Liver (tissue), 8 donors: ENCODE measurements at regions not wholly inside any gene's neighbourhood (a gene's known extent, or its start where the extent isn't known, plus 50 kb on each side); places are given as distances from the start of the nearest gene placed in this dataset.
"Not testable (repeated sequence)": the region's sequence is repeated elsewhere in the genome, so short reads cannot be mapped to it uniquely, and the experiment has no call there.

Source experiments
- DNase-seq: peaks from one replicate; pipeline ENCODE4 v3.0.0-alpha.2; 2017; ENCODE audit warnings: low spot score
- H3K27ac ChIP-seq, 2 donors: one replicate each; pipeline ENCODE4 v1.7.0; 2013; ENCODE audit warnings: inconsistent platforms in 2 of 2, low read length in 2 of 2, control low read depth in 1 of 2, low read depth in 1 of 2, mild to moderate bottlenecking in 1 of 2
- H3K27me3 ChIP-seq, 4 donors: one replicate each; pipeline versions ENCODE4 v1.6.1 to v1.7.0; 2013; ENCODE audit warnings: low read length in 3 of 4, inconsistent platforms in 1 of 4, mild to moderate bottlenecking in 1 of 4, moderate library complexity in 1 of 4; ENCODE audit not compliant: control insufficient read depth in 4 of 4, insufficient read depth in 4 of 4
- H3K36me3 ChIP-seq, 4 donors: one replicate each; pipeline versions ENCODE4 v1.6.1 to v1.7.0; 2013; ENCODE audit warnings: low read length in 3 of 4, mild to moderate bottlenecking in 3 of 4, low read depth in 1 of 4, moderate library complexity in 1 of 4; ENCODE audit not compliant: control insufficient read depth in 4 of 4, insufficient read depth in 3 of 4
- H3K4me1 ChIP-seq, 4 donors: one replicate each; pipeline versions ENCODE4 v1.6.1 to v1.7.0; 2013; ENCODE audit warnings: low read length in 3 of 4, mild to moderate bottlenecking in 3 of 4, moderate library complexity in 1 of 4; ENCODE audit not compliant: control insufficient read depth in 4 of 4, insufficient read depth in 4 of 4
- H3K4me3 ChIP-seq, 3 donors: one replicate each; pipeline versions ENCODE4 v1.6.1 to v1.7.0; 2013; ENCODE audit warnings: low read length in 3 of 3, control low read depth in 1 of 3, low read depth in 1 of 3, mild to moderate bottlenecking in 1 of 3
- H3K9ac ChIP-seq, 2 donors: one replicate each; pipeline ENCODE4 v1.7.0; 2013; ENCODE audit warnings: low read length in 2 of 2, mild to moderate bottlenecking in 2 of 2, moderate library complexity in 2 of 2, control low read depth in 1 of 2, low read depth in 1 of 2
- H3K9me3 ChIP-seq, 4 donors: one replicate each; pipeline versions ENCODE4 v1.6.1 to v1.7.0; 2013; ENCODE audit warnings: low read length in 3 of 4; ENCODE audit not compliant: control insufficient read depth in 4 of 4
- EGR1 ChIP-seq, 2 donors: IDR thresholded peaks; 2 replicates each; pipeline ENCODE4 v1.6.1; 2016 to 2018; ENCODE audit warnings: antibody characterized with exemption in 2 of 2, low read depth in 2 of 2
- FOXA1 ChIP-seq: IDR thresholded peaks from 2 replicates; pipeline ENCODE4 v1.6.1; 2016; ENCODE audit warnings: antibody characterized with exemption
- FOXA2 ChIP-seq: IDR thresholded peaks from 2 replicates; pipeline ENCODE4 v1.6.1; 2016; ENCODE audit warnings: antibody characterized with exemption
- GABPA ChIP-seq, 2 donors: IDR thresholded peaks in 1 of 2; conservative IDR thresholded peaks in 1 of 2; 2 replicates each; pipeline ENCODE4 v1.6.1; 2016; ENCODE audit warnings: antibody characterized with exemption in 2 of 2, mild to moderate bottlenecking in 1 of 2, moderate library complexity in 1 of 2
- HNF4A ChIP-seq, 2 donors: conservative IDR thresholded peaks; 2 replicates each; pipeline ENCODE4 v1.6.1; 2016; ENCODE audit warnings: antibody characterized with exemption in 2 of 2, mild to moderate bottlenecking in 2 of 2
- HNF4G ChIP-seq: IDR thresholded peaks from 2 replicates; pipeline ENCODE4 v1.6.1; 2016; ENCODE audit warnings: antibody characterized with exemption
- JUND ChIP-seq, 2 donors: IDR thresholded peaks; 2 replicates each; pipeline ENCODE4 v1.6.1; 2016; ENCODE audit warnings: antibody characterized with exemption in 2 of 2
- NR2F2 ChIP-seq: IDR thresholded peaks from 2 replicates; pipeline ENCODE4 v1.6.1; 2016; ENCODE audit warnings: antibody characterized with exemption
- RAD21 ChIP-seq, 2 donors: IDR thresholded peaks; 2 replicates each; pipeline ENCODE4 v1.6.1; 2016; ENCODE audit warnings: antibody characterized with exemption in 2 of 2, mild to moderate bottlenecking in 2 of 2
- RXRA ChIP-seq, 2 donors: IDR thresholded peaks; 2 replicates each; pipeline ENCODE4 v1.6.1; 2017 to 2018; ENCODE audit warnings: antibody characterized with exemption in 2 of 2, mild to moderate bottlenecking in 1 of 2
- SP1 ChIP-seq: IDR thresholded peaks from 2 replicates; pipeline ENCODE4 v1.6.1; 2018; ENCODE audit warnings: antibody characterized with exemption, mild to moderate bottlenecking
- TAF1 ChIP-seq: conservative IDR thresholded peaks from 2 replicates; pipeline ENCODE4 v1.6.1; 2016; ENCODE audit warnings: antibody characterized with exemption, mild to moderate bottlenecking
- YY1 ChIP-seq: IDR thresholded peaks from 2 replicates; pipeline ENCODE4 v1.6.1; 2016; ENCODE audit warnings: antibody characterized with exemption, mild to moderate bottlenecking
- WGBS: extraction: QIAGEN DNeasy Blood & Tissue Kit; methylation state at CpG from one replicate; pipeline ENCODE4 v1.1.7; 2013; 5-methylcytosine and 5-hydroxymethylcytosine counted together
- TF ChIP-seq, protein P1 (sequence below): IDR thresholded peaks from 2 replicates; pipeline ENCODE4 v1.6.1; 2016; ENCODE audit warnings: antibody characterized with exemption
- TF ChIP-seq, protein P2 (sequence below): IDR thresholded peaks from 2 replicates; pipeline ENCODE4 v1.6.1; 2016; ENCODE audit warnings: antibody characterized with exemption, mild to moderate bottlenecking
- TF ChIP-seq, protein P3 (sequence below): IDR thresholded peaks from 2 replicates; pipeline ENCODE4 v1.6.1; 2016; ENCODE audit warnings: antibody characterized with exemption
- TF ChIP-seq, protein P4 (sequence below): IDR thresholded peaks from 2 replicates; pipeline ENCODE4 v1.6.1; 2016; ENCODE audit warnings: antibody characterized with exemption
- TF ChIP-seq, protein P5 (sequence below): fragments of 150-350 bp; IDR thresholded peaks from 2 replicates; pipeline ENCODE4 v1.5.1; 2017; ENCODE audit warnings: improper control_type of control experiment, low read depth, low read length; ENCODE audit not compliant: missing input control
- donor health status: healthy.
- donor health status: healthy.
- donor health status: healthy.
- donor health status: healthy.
- donor health status: healthy.

DNA sequence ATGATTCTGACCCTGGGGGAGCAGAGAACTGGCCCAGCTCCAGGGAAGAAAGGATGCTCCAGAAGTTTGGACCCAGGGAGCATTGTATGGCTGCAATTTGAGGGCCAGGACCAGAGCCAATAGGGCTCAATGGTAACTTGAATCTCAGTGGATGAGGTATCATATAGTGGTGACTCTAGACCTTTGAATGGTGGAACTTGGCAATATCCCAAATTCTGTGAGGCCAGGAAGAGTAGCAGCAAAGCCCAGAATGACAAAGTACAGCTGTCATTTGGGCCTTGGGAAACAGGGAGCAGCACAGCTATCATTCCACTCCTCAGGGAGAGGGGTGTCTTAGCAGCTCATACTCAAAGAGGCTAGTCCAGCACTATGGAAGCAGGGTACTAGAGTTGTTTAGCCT lies 332.9 kb upstream of the RBMS1 start:
- no peak for DNase-seq
- Histone ChIP-seq H3K4me3 (no peak overlapping the region), H3K27ac (no peak overlapping the region), H3K36me3 (no peaks in the 10 kb centered on the region), H3K4me1 (no peaks in the 10 kb centered on the region), H3K9ac (no peak overlapping the region), H3K9me3 (peaks cover 0 to 13% (median 8%) of the 10 kb centered on the region in 4 donors), H3K27me3 (no peaks in the 10 kb centered on the region)
- TF ChIP-seq NR2F2 (no peak), RXRA (IDR thresholded peaks at IDR 0.05) (no peak), EGR1 (IDR thresholded peaks at IDR 0.05; ENCODE audit: low read depth in 2 of 2) (no peak)

DNA sequence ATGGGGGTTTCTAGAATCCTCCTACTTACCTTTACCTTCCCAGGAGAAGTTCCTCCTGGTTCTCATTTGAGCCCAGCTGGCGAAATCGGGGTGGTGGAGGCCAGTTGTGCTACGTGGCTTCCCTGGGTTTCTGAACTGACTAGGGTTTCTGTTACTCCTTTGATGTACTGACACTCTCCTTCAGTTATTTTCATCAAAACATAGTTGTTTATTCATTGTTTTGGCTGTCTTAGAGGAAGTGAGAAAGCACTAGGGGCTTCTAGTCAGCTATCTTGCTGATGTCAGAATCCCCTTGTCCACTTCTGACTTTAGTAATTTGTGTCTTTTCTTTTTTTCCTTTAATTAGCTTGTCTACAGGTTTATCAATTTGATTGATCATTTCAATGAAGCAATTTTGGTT lies 332.2 kb upstream of the TANK start:
- Histone ChIP-seq H3K36me3 (no peaks in the 10 kb centered on the region), H3K4me1 (no peaks in the 10 kb centered on the region), H3K27ac (no peak overlapping the region), H3K4me3 (no peak overlapping the region), H3K9ac (no peak overlapping the region), H3K27me3 (no peaks in the 10 kb centered on the region), H3K9me3 (peaks cover 0 to 11% (median 7%) of the 10 kb centered on the region in 4 donors)
- TF ChIP-seq, protein P1, sequence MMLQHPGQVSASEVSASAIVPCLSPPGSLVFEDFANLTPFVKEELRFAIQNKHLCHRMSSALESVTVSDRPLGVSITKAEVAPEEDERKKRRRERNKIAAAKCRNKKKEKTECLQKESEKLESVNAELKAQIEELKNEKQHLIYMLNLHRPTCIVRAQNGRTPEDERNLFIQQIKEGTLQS = no peak
- TF ChIP-seq GABPA (IDR thresholded peaks at IDR 0.05 in 1 of 2, conservative IDR thresholded peaks at IDR 0.05 in 1 of 2) = no peak
- TF ChIP-seq, protein P2, sequence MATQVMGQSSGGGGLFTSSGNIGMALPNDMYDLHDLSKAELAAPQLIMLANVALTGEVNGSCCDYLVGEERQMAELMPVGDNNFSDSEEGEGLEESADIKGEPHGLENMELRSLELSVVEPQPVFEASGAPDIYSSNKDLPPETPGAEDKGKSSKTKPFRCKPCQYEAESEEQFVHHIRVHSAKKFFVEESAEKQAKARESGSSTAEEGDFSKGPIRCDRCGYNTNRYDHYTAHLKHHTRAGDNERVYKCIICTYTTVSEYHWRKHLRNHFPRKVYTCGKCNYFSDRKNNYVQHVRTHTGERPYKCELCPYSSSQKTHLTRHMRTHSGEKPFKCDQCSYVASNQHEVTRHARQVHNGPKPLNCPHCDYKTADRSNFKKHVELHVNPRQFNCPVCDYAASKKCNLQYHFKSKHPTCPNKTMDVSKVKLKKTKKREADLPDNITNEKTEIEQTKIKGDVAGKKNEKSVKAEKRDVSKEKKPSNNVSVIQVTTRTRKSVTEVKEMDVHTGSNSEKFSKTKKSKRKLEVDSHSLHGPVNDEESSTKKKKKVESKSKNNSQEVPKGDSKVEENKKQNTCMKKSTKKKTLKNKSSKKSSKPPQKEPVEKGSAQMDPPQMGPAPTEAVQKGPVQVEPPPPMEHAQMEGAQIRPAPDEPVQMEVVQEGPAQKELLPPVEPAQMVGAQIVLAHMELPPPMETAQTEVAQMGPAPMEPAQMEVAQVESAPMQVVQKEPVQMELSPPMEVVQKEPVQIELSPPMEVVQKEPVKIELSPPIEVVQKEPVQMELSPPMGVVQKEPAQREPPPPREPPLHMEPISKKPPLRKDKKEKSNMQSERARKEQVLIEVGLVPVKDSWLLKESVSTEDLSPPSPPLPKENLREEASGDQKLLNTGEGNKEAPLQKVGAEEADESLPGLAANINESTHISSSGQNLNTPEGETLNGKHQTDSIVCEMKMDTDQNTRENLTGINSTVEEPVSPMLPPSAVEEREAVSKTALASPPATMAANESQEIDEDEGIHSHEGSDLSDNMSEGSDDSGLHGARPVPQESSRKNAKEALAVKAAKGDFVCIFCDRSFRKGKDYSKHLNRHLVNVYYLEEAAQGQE = no peak
- TF ChIP-seq YY1 = no peak
- TF ChIP-seq FOXA1 = no peak
- no peak for TF ChIP-seq RAD21 (IDR thresholded peaks at IDR 0.05)
- no peak for TF ChIP-seq HNF4G
- TF ChIP-seq, protein P3, sequence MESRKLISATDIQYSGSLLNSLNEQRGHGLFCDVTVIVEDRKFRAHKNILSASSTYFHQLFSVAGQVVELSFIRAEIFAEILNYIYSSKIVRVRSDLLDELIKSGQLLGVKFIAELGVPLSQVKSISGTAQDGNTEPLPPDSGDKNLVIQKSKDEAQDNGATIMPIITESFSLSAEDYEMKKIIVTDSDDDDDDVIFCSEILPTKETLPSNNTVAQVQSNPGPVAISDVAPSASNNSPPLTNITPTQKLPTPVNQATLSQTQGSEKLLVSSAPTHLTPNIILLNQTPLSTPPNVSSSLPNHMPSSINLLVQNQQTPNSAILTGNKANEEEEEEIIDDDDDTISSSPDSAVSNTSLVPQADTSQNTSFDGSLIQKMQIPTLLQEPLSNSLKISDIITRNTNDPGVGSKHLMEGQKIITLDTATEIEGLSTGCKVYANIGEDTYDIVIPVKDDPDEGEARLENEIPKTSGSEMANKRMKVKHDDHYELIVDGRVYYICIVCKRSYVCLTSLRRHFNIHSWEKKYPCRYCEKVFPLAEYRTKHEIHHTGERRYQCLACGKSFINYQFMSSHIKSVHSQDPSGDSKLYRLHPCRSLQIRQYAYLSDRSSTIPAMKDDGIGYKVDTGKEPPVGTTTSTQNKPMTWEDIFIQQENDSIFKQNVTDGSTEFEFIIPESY = no peak
- TF ChIP-seq JUND (IDR thresholded peaks at IDR 0.05) = no peak
- TF ChIP-seq TAF1 = no peak
- no peak for TF ChIP-seq FOXA2
- no peak for TF ChIP-seq SP1
- no peak for TF ChIP-seq NR2F2
- TF ChIP-seq, protein P4, sequence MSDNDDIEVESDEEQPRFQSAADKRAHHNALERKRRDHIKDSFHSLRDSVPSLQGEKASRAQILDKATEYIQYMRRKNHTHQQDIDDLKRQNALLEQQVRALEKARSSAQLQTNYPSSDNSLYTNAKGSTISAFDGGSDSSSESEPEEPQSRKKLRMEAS = no peak
- no peak for TF ChIP-seq HNF4A (conservative IDR thresholded peaks at IDR 0.05)
- no peak for TF ChIP-seq RXRA (IDR thresholded peaks at IDR 0.05)
- TF ChIP-seq, protein P5, sequence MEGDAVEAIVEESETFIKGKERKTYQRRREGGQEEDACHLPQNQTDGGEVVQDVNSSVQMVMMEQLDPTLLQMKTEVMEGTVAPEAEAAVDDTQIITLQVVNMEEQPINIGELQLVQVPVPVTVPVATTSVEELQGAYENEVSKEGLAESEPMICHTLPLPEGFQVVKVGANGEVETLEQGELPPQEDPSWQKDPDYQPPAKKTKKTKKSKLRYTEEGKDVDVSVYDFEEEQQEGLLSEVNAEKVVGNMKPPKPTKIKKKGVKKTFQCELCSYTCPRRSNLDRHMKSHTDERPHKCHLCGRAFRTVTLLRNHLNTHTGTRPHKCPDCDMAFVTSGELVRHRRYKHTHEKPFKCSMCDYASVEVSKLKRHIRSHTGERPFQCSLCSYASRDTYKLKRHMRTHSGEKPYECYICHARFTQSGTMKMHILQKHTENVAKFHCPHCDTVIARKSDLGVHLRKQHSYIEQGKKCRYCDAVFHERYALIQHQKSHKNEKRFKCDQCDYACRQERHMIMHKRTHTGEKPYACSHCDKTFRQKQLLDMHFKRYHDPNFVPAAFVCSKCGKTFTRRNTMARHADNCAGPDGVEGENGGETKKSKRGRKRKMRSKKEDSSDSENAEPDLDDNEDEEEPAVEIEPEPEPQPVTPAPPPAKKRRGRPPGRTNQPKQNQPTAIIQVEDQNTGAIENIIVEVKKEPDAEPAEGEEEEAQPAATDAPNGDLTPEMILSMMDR = no peak
- TF ChIP-seq EGR1 (IDR thresholded peaks at IDR 0.05; ENCODE audit: low read depth in 2 of 2) = no peak
- no peak for DNase-seq
- WGBS = 76% methylated on average over 3 of the region's 3 CpGs

DNA sequence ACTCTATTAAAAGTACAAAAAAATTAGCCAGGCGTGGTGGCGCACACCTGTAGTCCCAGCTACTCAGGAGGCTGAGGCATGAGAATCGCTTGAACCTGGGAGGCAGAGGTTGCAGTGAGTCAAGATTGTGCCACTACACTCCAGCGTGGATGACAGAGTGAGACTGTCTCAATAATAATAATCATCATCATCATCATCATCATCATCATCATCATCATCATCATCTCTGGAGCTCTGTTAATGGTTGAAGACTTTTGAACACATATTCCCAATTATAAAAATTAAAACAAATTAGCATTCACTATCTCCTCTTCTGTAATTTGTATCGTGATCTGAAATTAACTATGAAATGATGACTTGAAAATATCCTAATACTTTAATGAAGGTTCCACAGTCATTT lies 327.8 kb upstream of the TANK start:
- H3K36me3 ChIP-seq, H3K27me3 ChIP-seq, H3K4me3 ChIP-seq, DNase-seq, H3K27ac ChIP-seq, H3K9me3 ChIP-seq, H3K4me1 ChIP-seq, H3K9ac ChIP-seq: not testable (repeated sequence)
- 95% methylated on average over 5 of the region's 5 CpGs for WGBS
